Choroid plexus epithelial cell (primary cell): ENCODE measurements at regions not wholly inside any gene's neighbourhood (a gene's known extent, or its start where the extent isn't known, plus 50 kb on each side); places are given as distances from the start of the nearest gene placed in this dataset.

Experiments
- DNase-seq: peaks from one replicate; pipeline ENCODE4 v3.0.0-alpha.2; 2010; ENCODE audit warnings: low read depth
- H3K4me3 ChIP-seq: 2 replicates; pipeline ENCODE4 v1.5.1; 2011; ENCODE audit warnings: low read depth, mild to moderate bottlenecking, control low read depth, low read length, moderate library complexity
- CTCF ChIP-seq: conservative IDR thresholded peaks from 2 replicates; pipeline ENCODE4 v1.5.1; 2011; ENCODE audit warnings: low read depth, mild to moderate bottlenecking, control low read depth, inconsistent platforms, low read length, moderate library complexity

- no peak overlapping the region for H3K4me3 ChIP-seq
- DNase-seq, result no peak
- TF ChIP-seq CTCF, result no peak
These were observed 201.7 kb upstream of the UBL3 start for GRCh38 chr13:30052120-30052519.

- H3K4me3 ChIP-seq, result no peak overlapping the region
- no peak for DNase-seq
- no peak for TF ChIP-seq CTCF
These were observed 201.2 kb upstream of the UBL3 start for GRCh38 chr13:30051531-30052060.

DNA sequence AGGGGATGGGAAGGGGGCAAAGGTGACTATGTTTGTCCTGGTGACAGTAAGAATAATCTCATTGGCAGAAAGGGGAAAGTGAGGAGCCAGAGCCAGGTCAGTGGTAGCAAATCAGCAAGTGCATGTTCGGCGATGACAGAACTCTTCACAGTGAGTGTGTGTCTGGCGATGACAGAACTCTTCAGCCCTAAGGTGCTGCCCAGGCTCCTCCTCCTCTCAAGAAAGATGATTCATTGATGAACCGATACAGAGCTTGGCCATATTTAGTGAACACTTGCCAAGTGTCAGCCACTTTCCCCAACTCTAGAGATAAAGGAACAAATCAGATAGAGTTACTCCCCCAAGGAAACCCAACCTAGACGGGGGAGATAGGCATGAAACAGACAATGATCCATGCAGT, 199.3 kb upstream of the UBL3 start:
- no peak overlapping the region for H3K4me3 ChIP-seq
- no peak for DNase-seq
- TF ChIP-seq CTCF, result no peak

GRCh38 chr13:30047154-30047874, 196.9 kb upstream of the UBL3 start:
- TF ChIP-seq CTCF, result no peak
- H3K4me3 ChIP-seq, result no peak overlapping the region
- DNase-seq, result no peak

DNA sequence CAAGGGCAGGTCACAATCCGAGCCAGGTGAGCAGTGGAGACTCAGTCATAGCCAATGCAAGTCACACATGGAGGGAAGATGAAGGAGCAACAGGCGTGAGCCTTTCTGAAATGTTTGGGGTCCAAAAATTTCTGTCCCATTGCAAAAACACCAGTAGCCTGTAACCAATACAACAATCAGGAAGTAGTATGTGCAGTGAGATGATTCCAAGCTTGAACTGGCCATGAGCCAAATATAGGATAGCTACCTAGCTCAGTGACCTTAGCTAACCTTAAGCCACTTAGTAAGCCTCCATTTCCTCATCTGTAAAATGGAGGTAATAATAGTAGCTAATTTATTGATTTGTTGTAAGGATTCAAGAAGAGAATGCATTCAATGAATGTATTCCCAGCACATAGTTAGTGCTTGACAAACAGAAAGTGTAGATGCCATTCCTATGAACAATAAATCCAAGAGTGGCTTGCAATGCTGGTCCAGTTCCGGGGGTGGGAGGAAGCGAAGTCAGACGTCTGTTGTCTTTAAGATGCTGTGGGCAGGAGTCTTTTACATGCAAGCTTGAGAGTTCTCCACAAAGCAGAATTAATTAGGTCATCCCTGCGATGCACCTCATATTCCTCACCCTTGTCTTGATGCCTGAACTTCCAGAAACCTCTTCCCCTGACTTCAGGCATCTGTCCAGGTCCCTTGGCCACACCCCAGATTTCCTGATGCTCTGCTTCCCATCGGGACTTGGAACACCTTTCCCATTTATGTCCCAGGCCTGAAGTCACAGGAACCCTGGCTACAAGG, 195.7 kb upstream of the UBL3 start:
- H3K4me3 ChIP-seq, result no peak overlapping the region

DNA sequence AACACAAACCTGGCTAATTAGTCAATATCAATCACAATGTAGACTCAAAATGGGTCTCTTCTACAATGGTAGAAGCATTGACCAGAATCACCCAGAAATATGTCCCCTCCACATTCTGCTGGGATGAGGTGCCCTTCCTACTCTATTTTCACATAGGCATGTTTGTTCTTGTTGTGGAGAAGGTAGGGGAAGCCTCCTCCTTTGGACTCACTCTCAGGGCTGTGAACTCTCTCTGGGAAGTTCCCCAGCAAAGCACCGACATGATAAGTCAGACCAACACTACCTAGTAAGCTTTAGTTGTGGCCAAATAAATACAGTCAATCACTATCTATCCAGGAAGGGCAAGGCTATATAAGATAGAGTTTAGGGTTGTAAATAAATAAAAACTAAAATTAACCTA, 194.5 kb upstream of the UBL3 start:
- DNase-seq, result no peak
- no peak overlapping the region for H3K4me3 ChIP-seq
- TF ChIP-seq CTCF, result no peak

More for the DNA sequence above, 195.7 kb upstream of the UBL3 start:
- TF ChIP-seq CTCF, result no peak
- peak; percentile 37 for DNase-seq
